ENCODE measurements at regions not wholly inside any gene's neighbourhood (a gene's known extent, or its start where the extent isn't known, plus 50 kb on each side); places are given as distances from the start of the nearest gene placed in this dataset.

- TF ChIP-seq RAD21 (conservative IDR thresholded peaks at IDR 0.05) (no peak), POLR2AphosphoS5 (IDR thresholded peaks at IDR 0.05) (no peak), REST (IDR thresholded peaks at IDR 0.05; ENCODE audit: borderline replicate concordance) (no peak), EZH2 (IDR thresholded peaks at IDR 0.05; ENCODE audit: borderline replicate concordance, insufficient read depth, low read length, poor library complexity, severe bottlenecking) (no peak), EP300 (conservative IDR thresholded peaks at IDR 0.05; ENCODE audit: poor library complexity, severe bottlenecking) (no peak), TAF1 (IDR thresholded peaks at IDR 0.05; ENCODE audit: low read depth) (no peak)
- TF ChIP-seq, protein P1, sequence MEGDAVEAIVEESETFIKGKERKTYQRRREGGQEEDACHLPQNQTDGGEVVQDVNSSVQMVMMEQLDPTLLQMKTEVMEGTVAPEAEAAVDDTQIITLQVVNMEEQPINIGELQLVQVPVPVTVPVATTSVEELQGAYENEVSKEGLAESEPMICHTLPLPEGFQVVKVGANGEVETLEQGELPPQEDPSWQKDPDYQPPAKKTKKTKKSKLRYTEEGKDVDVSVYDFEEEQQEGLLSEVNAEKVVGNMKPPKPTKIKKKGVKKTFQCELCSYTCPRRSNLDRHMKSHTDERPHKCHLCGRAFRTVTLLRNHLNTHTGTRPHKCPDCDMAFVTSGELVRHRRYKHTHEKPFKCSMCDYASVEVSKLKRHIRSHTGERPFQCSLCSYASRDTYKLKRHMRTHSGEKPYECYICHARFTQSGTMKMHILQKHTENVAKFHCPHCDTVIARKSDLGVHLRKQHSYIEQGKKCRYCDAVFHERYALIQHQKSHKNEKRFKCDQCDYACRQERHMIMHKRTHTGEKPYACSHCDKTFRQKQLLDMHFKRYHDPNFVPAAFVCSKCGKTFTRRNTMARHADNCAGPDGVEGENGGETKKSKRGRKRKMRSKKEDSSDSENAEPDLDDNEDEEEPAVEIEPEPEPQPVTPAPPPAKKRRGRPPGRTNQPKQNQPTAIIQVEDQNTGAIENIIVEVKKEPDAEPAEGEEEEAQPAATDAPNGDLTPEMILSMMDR (IDR thresholded peaks at IDR 0.05; ENCODE audit: poor library complexity, severe bottlenecking) = no peak
Measured at GRCh38 chr12:24537083-24537860, 411.6 kb downstream of the BCAT1 start.
